HG02938 (cell line): ENCODE measurements at regions not wholly inside any gene's neighbourhood (a gene's known extent, or its start where the extent isn't known, plus 50 kb on each side); places are given as distances from the start of the nearest gene placed in this dataset.

Experiments
- ATAC-seq: cut with Tn5 transposase; IDR thresholded peaks from one replicate; pipeline ENCODE4 v1.9.1; 2021; ENCODE audit warnings: mild to moderate bottlenecking, moderate library complexity; ENCODE audit not compliant: unreplicated experiment

- ATAC-seq: no peak
These were observed 79.0 kb upstream of the ZNF536 start for GRCh38 chr19:30293051-30293785.

DNA sequence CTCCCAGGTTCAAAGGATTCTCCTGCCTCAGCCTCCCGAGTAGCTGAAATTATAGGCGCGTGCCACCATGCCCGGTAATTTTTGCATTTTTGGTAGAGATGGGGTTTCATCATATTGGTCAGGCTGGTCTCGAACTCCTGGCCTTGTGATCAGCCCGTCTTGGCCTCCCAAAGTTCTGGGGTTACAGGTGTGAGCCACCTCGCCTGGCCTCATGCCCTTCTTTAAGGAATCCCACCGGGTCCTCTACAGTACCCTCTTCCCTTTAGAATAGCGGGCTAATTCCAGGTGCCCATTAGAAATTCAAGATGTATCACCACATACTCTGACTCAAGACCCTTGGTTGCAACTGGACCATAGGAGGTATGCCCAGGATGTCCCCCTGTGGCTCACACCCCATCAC is 74.2 kb upstream of the ZNF536 start:
- no peak for ATAC-seq

DNA sequence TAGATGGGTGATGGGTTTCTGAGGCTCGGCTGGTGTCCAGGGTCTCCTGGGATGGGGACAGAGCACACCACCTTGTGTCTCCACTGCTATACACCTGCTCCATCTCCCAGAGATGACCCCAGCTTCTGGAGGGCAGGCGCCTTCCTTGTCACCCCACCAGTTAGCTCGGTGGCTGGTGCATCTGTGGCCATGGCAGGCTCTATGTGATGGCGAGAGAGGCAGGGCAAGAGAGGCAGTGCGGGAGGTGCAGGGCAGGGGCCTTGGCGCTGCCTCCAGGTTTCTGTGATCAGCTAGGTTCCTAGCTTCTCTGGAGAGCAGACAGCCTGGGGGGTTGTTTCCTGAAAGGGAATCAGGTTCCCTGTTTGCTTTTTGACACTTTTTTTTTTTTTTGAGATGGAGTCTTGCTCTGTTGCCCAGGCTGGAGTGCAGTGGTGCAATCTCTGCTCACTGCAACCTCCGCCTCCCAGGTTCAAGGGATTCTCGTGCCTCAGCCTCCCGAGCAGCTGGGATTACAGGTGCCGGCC is 69.0 kb upstream of the ZNF536 start:
- ATAC-seq: no peak

DNA sequence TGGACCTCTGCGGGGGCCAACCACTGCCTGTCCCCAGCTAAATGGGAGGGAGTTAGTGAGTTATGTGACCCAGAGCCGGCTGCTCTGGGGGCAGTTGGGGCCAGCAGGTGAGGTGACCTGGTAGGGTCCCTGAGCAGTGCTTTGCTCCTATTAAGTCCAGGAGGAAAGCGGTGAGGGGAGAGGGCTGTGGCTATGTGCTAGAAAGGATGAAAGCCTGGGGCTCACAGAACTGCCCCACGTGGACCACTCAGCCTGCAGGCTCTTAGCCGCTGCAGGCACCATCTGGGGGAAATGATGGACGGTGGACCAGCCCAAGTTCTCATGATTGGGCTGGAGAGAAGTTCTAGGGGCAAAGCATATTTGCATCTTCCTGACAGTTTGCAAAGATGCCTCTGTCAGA is 67.6 kb upstream of the ZNF536 start:
- ATAC-seq: no peak

DNA sequence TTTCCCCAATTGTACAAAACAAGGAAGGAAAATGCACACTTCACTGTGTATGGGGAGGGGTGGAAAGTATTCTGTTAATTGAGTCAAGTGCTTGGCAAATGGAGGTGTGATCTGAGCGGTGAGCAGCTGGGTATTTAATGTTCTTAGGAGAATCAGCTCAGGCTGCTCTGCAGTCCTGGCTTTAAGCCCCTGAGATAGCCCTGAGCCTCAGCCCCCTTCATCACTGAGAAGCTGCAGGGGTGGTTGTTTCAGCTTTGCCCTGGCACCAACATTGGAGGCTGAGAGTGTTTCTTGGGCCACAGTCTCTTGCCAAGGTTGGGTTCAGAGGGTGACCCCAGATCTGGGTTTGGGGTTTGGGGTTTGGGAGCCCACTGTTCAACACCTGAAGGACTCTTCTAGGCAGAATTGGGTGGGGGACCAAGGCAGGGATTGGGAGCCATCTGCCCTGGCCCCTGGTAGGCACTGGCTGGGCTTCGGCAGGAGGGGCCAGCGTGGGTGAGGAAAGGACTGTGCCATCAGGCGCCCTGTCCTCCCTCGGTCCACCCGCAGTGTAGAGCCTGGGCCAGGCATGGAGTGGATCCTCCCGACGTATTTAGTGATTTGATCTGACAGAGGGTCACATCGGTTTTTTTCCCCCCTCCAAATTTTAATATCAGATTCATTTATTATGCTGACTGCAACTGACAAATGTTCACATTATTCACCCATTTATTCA is 66.7 kb upstream of the ZNF536 start:
- no peak for ATAC-seq

DNA sequence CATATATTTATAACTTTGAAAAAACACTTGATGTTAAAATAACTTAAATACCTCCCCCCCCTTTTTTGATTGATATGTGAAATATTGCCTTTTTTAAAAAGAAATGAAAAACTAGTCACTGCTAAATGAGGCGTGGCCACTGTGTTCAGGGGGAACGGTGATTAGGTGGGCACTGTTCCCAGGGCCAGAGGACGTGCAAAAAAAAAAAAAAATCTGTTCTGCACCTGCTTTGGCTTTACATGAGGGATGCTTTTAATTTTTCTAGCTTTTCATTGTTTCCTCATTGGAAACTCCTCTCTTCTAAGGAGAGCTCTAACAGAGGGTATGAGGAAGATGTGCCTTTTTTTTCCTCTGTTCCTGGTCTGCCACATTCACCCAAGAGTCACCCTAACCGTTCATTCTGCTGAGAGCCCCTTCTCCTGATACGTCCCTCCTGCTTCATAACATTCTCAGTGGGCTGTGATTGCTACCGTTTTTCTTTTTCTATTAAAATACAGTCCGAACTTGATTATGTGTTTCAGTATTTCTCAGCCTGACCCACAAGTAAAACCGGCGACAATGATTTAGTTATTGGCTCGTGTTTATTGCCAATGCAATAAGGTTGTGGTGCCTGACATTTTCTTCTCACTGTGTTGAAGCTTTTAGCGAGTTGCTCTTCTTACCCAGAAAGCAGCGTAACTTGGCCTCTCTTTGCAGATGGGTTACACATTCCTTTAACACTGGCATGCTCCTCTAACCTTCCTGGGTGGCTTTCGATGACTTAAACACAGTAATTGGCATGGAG is 64.8 kb upstream of the ZNF536 start:
- no peak for ATAC-seq

DNA sequence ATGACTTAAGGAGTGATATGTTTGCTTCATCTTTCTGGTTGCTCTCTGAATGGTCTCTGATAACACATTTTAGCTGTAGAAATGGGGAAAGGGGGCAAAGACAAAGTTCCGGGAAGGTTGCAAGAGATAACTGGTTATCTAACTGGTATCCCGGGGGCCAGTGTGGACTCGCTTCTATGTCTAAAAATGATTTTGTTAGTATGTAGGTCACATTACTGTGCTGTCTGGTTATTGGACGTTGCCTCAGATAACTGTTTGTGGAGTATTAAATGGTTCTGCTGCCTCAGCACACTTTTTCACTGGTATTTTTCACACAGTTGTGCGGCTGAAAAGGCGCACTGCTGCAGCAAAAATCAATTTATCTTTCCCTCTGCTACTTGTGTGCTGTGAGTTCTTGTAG is 63.0 kb upstream of the ZNF536 start:
- no peak for ATAC-seq

DNA sequence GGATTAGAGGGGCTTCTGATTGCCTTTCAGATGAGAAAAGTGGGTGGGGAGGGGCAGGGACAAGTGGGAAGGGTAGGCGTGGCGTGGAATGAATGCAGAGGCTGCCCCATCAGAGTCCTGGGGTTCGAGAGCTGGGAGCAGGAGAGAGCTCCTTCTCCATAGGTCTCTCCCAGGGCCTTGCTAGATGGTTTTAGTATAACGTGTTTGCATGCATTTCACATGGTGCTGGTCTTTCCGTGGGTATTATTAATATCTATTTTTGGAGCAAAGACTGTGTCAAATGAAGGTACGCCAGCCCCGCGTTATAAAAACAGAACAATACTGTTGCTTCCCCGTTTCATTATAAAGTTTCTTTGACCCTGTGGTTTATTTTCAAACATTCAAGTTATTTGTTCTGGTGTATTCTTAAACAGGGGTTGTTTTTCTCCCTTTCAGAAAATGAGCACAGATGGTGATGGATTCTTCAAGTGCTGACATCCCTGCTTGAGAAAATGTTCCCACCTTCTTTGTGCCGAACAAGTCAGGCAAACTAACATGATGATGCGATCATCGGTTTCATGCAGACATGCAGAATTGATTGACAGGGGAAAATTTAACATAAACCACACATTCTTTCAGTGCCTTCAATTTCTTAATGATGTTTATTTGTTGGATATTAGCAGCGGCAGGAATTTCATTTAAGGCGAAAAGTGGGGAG is 62.1 kb upstream of the ZNF536 start:
- ATAC-seq: no peak

DNA sequence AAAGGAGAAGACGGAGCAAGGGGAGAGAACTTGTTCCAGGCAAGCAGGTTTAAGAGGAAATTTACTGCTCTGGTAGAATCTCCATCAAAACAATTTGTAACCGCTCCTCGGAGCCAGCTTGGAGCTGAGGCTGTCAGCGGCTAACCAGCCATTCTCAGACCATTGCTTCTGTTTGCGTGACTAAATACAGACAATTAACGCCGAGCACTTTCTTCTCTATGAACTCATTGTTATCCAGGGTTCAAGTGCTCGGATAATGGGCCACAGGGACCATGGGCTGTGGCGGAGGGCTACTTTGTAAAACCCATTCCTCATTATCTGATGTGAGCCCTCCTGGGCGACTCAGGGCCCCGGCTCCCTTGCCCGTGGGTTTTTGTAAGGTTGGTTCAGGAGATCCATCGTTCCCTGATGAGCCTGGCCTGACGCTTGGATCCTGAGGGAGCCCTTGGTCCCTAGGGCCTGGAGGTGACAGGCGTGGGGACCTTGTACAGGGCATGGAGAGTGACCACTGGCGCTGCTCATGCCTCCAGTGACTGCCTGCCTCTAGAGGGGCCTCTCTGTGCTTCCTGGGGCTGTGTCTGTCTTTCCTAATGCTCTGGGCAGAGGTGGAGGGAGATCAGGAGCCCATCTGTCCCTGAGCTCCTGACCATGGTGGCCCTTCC is 61.5 kb upstream of the ZNF536 start:
- no peak for ATAC-seq

- no peak for ATAC-seq
These were observed 60.3 kb upstream of the ZNF536 start for GRCh38 chr19:30311911-30312310.

DNA sequence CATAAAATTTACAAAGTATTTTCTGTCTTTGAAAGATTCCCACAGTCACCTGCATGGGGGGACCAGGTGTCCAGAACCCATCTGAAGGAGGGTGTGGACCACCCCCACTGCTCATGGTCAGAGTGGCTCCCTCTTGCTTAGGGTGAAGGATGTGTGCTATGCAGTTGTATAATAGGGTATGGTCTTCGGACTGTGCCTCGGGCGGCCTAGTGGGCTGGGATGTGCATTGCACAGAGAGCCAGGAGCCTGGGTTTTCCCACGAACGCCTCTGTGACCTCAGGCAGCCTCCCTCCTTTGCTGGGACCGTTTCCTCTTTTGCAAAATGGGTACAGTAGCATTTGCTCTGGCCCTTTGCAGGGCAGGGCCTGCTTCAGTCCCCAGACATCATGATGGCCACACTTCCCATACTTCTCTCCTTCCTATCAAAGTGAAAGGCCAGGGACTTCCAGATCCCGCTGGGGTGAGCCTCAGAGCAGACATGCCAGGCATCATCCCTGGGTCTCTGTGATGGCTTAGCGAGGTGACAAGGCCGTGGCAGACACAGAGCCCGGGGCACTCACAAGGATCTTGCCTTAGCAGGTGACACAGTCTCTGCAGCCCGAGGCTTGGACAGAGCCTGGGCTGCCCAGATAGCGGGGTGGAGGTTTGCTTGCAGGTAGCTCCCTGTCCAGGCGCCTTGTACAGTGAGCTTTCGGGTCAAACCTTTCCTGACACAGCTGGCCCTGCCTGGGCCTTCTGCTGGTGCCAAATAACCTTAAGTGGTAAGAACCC is 59.4 kb upstream of the ZNF536 start:
- no peak for ATAC-seq

DNA sequence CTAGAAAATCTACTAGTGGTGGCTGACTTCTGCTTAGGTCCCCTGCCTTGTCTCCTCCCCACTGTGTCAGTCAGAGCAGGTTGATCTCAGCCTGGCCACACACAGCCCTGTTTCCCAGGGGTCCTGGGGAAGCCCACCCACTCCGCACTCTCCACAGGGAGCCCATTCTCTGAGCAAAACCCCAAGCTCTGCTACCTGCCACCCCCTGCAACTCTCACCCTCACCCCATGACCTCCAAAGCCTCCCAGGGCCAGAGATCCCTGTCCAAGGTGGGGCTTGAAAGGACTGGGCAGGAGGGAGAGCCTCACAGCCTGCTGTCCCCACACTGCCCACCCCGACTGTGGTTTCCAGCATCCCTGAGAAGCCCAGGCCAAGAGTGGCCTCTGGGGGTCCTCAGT is 58.8 kb upstream of the ZNF536 start:
- no peak for ATAC-seq

GRCh38 chr19:30314056-30314804 is 58.0 kb upstream of the ZNF536 start:
- no peak for ATAC-seq

DNA sequence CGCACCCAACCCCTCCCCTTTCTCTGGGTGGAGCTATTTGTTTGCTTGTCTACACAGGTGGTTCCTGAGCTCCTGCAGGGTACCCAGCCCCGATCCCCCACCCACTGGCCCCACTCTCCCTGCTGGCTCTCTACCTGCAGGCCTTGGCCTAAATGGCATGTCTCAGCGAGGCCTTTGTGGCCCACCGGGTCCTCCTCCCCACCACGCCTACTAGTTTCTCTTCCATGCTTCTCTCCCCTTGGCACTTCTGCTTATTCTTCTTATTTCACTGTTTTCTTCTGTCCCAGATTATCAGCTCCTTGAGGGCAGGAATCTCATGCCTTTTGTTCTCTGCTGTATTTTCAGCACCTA is 57.4 kb upstream of the ZNF536 start:
- ATAC-seq: no peak

DNA sequence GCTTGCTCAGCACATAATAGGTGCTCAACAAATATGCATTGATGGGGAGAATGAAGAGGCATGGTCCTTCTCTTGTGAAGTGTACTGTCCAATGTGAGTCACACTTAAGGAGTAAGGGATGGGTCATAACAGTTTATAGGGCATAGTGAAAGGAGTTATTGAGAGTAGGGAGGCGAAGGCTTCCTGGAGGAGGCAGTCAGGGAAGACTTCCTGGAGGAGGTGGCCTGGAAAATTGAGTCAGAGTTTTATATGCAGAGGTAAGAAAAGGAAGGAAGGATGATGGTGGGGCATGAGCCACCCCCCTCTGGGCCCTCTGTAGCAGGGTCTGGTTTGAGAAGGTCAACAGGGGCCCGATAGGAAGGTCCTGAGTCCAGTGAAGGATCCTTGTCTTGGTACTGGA is 57.0 kb upstream of the ZNF536 start:
- ATAC-seq: no peak

DNA sequence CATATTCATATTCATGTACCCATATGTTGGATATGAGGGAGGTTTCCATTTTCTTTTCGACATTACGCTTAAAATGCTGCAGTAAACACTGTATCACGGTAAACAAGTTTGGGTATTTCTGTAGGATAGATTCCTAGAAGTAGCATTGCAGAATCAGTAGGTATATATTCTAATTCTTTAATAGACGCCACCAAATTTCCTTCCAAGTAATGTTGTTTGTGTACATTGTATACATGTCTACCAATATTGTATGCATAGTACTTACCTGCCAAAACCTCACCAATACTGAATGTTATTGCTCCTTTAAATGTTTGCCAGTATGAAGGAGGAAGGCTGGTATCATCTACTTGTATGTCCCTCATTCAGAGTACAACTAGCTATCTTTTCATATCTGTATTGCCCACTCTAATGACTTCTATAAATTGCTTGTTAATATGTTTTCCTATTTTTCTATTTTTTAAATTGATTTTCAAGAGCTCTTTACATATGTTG is 56.1 kb upstream of the ZNF536 start:
- no peak for ATAC-seq

- no peak for ATAC-seq
These were observed 55.6 kb upstream of the ZNF536 start for GRCh38 chr19:30316560-30317106.

- ATAC-seq: no peak
These were observed 54.8 kb upstream of the ZNF536 start for GRCh38 chr19:30317403-30317802.

- ATAC-seq: no peak
These were observed 53.9 kb upstream of the ZNF536 start for GRCh38 chr19:30318261-30318660.
